Prostate gland (tissue), 2 donors: ENCODE measurements at regions not wholly inside any gene's neighbourhood (a gene's known extent, or its start where the extent isn't known, plus 50 kb on each side); places are given as distances from the start of the nearest gene placed in this dataset.

Experiments
- POLR2A ChIP-seq: fragments of 450-650 bp; IDR thresholded peaks from one replicate; pipeline ENCODE4 v1.6.1; 2016; ENCODE audit warnings: antibody characterized with exemption, mild to moderate bottlenecking
- TF ChIP-seq, protein P1 (sequence below), 4 experiments: fragments of 200-600 bp in 2 of 4; fragments of 450-650 bp in 2 of 4; sonication (generic) in 2 of 4; IDR thresholded peaks; 1 replicate in 3 of 4; 2 replicates in 1 of 4; pipeline ENCODE4 v1.5.1; 2016 to 2019; ENCODE audit warnings: antibody characterized with exemption in 4 of 4, mild to moderate bottlenecking in 2 of 4, moderate library complexity in 2 of 4

DNA sequence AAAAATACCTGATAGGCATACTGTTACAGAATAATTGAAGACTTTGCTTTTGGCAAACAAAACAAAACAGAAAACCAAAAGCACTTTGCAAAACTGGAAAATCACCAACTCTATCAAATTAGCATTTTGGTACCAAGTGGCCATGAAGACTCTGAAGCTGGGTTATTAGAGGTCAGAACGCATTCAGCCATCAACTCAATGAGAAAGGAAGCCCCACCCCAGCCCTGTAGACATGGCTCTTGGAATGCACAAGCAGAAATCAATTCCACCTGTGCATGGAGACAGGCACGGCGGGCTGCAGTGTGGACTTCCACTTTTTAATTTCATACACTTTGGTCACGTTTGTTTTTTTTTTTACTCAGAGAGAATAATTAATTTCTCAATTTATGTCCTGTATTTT lies 93.6 kb upstream of the DHX15 start:
- TF ChIP-seq, protein P1, sequence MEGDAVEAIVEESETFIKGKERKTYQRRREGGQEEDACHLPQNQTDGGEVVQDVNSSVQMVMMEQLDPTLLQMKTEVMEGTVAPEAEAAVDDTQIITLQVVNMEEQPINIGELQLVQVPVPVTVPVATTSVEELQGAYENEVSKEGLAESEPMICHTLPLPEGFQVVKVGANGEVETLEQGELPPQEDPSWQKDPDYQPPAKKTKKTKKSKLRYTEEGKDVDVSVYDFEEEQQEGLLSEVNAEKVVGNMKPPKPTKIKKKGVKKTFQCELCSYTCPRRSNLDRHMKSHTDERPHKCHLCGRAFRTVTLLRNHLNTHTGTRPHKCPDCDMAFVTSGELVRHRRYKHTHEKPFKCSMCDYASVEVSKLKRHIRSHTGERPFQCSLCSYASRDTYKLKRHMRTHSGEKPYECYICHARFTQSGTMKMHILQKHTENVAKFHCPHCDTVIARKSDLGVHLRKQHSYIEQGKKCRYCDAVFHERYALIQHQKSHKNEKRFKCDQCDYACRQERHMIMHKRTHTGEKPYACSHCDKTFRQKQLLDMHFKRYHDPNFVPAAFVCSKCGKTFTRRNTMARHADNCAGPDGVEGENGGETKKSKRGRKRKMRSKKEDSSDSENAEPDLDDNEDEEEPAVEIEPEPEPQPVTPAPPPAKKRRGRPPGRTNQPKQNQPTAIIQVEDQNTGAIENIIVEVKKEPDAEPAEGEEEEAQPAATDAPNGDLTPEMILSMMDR (IDR thresholded peaks at IDR 0.05), result no peak
- TF ChIP-seq POLR2A, result no peak
